GM12892 (cell line): ENCODE measurements at regions not wholly inside any gene's neighbourhood (a gene's known extent, or its start where the extent isn't known, plus 50 kb on each side); places are given as distances from the start of the nearest gene placed in this dataset.

ENCODE experiments used
- DNase-seq: peaks from one replicate; pipeline ENCODE4 v3.0.0; 2011; ENCODE audit not compliant: insufficient read length
- FAIRE-seq: peaks from 2 replicates; lab custom pipeline; 2011; peaks lifted over from hg19 to GRCh38; lab: Jason Lieb, UNC
- POLR2A ChIP-seq: IDR thresholded peaks from 2 replicates; pipeline ENCODE4 v1.6.1; 2011; ENCODE audit warnings: low read depth, low read length, control low read depth
- POLR2AphosphoS5 ChIP-seq: IDR thresholded peaks from 2 replicates; pipeline ENCODE4 v1.6.1; 2011; ENCODE audit warnings: low read depth, low read length, control low read depth
- TAF1 ChIP-seq: IDR thresholded peaks from 2 replicates; pipeline ENCODE4 v1.6.1; 2011; ENCODE audit warnings: low read depth, mild to moderate bottlenecking, control low read depth, low read length, borderline replicate concordance

DNA sequence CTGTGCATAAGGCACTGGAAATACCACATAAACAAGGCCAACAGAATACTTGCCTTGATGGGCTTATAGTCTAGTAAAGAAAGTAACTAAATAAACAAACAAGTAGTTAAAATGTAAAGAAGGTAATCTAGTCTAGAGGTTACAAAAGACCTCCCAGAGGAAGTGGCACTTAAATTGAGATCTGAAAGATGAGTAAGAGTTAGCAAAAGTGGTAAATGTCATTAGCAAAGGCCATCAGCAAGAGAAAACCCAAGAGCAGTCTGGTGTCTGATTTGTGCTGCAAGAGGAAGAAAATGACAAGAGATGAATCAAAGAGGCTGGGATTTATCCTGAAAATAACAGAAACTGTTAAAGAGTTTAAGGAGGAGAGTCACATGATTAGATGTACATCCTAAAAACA, 96.6 kb upstream of the SMLR1 start:
- DNase-seq (no peak), FAIRE-seq (no peak)
- TF ChIP-seq POLR2AphosphoS5 (no peak), POLR2A (no peak), TAF1 (no peak)

DNA sequence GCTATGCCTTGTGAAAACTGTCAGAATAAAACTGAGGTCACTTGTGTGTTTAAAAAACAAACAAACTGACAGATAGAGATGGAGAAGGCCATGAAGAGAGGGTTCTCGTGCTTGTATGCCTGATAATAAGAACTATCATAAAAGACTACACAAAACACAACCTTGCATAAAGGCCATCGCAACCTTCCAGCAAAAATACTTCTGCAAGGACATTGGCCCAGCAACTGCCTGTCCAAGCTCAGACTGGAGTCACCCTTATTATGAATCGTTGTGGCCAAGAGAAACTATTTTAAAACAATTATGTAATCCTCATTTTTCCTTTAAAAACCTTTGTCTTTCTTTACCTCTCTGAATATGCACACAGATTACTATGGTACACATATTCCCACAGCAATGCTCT, 93.0 kb upstream of the SMLR1 start:
- FAIRE-seq (no peak), DNase-seq (no peak)
- TF ChIP-seq POLR2AphosphoS5 (no peak), POLR2A (no peak)

DNA sequence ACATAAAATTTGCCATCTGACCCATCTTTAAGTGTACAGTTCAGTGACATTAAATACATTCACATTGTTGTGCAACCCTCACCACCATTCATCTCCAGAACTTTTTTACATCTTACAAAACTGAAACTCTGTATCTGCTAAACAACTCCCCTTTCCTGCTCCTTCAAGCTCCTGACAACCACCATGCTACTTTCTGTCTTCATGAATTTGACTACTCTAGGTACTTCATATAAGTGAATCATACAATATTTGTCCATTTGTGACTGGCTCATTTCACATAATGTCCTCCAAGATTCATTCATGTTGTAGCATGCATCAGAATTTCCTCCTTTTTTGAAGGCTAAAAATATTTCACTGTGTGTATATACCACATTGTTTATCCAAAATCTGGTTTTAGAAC, 86.9 kb upstream of the SMLR1 start:
- TF ChIP-seq POLR2AphosphoS5 (no peak), TAF1 (no peak), POLR2A (no peak)
- FAIRE-seq (no peak), DNase-seq (no peak)

DNA sequence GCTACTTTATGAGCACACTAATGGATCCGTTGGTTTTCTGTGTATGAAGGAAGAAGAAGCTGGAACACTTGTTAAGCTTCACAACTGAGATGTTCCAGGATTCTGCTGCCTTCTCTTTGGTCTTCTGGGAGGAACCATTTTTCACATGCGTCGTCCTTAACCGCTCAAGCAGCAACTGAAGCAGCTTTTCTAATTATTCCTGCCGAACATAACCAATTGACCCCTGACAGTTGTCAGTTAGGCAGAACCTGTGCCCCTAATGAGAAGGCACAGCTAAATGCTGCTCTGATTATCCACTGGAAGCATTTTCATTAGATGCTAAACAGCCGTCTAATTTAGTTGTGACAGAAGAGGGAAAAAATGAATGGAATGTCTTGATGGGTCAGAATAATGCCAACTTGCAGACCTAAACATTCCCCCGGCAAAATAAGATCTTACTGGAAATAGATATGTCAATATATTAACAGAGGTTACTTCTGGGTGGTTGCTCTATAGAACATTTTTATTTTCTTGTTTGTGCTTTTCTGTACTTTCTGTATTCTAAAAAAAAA, 85.0 kb upstream of the SMLR1 start:
- FAIRE-seq (no peak), DNase-seq (no peak)
- no peak for TF ChIP-seq POLR2AphosphoS5
- TF ChIP-seq TAF1 = no peak
- no peak for TF ChIP-seq POLR2A

DNA sequence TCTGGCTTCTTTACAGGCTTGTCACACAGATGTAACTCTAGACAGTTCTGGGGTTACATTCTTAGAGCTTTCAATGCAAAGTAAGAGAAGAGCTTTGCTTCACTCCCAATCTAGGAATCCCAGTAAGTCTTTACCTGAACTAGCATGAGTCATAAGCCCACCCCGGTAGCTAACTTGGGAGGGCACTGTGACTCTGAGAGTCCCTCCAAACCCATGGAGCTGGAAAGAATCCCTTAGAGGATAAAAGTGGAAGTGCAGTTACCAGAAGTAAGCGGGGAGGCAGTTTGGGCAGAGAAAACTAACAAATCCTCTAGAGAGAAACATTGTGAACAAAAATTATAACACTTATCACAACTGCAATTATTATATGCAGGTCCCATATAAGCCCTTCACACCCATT, 84.0 kb upstream of the SMLR1 start:
- TF ChIP-seq TAF1 = no peak
- no peak for TF ChIP-seq POLR2A
- no peak for TF ChIP-seq POLR2AphosphoS5
- FAIRE-seq (no peak), DNase-seq (no peak)

DNA sequence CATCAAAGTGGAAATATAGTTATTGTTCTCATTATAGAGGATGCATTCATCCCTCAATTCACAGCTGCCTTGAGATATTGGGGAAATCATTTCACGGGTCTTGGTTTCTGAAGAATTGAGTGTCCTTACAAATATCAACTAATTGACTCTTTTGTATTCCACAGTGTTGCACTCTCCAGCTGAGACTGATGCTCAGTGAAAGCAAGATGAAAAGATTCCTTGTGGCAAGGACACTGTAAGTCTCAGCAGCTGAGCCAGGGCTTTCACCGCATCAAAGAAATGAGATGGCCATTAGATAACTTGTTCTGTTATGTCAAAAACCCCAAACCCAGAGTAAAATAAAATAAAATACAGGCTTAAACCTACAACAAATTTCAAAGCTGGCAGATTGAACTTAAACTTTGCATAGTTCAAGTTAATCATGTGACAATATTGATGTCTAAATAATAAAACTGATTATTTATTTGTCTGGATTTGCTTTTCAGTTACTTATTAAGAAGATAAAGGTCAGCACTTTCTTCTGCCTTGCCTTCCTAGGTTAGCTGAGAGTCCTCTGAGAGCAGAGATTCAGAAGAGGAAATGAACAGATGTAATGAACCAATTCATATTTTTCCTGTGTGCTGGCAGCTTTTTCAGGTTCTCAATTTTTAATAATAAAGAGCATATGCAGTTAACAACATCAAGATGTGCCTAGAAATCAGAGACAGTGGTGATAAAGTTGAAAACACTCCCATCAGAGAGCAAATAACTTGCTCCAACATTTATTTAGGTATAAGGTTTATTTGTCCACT, 82.4 kb upstream of the SMLR1 start:
- DNase-seq (no peak), FAIRE-seq (no peak)
- TF ChIP-seq POLR2AphosphoS5 (no peak), POLR2A (no peak), TAF1 (no peak)

DNA sequence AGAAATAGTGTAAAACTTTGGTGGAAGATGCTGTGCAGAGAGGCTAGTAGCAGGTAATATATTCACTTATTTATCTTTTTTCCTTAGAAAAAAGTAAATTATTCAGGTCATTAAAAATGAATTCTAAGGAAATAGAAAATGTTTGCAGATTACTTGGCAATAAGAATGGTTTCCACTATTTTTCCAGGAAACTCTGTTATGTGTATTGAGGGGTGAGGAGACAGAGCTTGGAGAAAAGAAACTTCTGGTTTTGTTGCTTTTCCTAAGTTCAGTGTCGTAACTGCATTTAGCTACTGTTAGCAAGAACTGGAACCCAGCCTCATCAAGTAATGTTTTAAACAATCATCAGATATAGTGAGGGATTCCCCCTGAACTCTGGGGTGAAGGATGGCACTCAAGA, 79.2 kb upstream of the SMLR1 start:
- TF ChIP-seq POLR2A = no peak
- no peak for TF ChIP-seq POLR2AphosphoS5
- TF ChIP-seq TAF1 = no peak
- DNase-seq (no peak), FAIRE-seq (no peak)

DNA sequence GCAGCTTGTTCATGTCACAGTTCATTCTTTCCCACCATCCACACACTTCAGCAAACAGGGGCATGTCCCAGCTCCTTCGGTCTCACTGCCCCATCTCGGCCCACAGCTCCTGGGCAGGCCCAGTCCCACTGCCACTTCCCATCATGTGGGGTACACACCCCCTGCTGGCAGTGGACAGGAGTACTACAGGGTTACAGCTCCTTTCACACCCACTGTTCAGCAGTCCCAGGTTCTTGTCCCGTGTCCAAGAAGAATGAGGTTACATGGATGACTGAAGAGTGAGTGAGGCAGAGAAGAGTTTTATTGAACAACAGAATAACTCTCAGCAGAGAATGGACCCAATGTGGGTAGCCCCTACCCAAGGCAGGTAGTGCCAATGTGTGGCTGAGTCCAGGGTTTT, 77.8 kb upstream of the SMLR1 start:
- no peak for FAIRE-seq
- DNase-seq = no peak

DNA sequence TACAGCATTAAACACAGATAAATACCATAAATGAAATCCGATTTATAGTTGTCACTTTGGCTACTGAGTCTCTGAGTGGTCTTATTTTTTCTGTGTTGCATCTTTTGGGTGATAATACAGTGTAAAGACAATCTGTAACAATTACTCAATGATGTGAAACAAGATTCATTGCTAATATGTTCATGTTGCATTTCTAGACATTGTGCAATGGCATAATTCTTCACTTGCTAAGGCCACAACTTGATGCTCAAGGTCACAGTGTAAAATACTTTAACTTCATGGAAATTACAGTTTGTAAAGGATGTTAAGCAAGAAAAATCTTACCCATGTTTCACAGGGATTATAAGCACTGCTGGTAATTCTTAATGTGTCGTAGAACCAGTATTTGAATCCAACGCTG, 74.9 kb upstream of the SMLR1 start:
- FAIRE-seq = no peak
- no peak for DNase-seq
- TF ChIP-seq TAF1 (no peak), POLR2AphosphoS5 (no peak), POLR2A (no peak)

More for the DNA sequence above, 77.8 kb upstream of the SMLR1 start:
- TF ChIP-seq POLR2A = no peak
- TF ChIP-seq TAF1 = no peak
- TF ChIP-seq POLR2AphosphoS5 = no peak

DNA sequence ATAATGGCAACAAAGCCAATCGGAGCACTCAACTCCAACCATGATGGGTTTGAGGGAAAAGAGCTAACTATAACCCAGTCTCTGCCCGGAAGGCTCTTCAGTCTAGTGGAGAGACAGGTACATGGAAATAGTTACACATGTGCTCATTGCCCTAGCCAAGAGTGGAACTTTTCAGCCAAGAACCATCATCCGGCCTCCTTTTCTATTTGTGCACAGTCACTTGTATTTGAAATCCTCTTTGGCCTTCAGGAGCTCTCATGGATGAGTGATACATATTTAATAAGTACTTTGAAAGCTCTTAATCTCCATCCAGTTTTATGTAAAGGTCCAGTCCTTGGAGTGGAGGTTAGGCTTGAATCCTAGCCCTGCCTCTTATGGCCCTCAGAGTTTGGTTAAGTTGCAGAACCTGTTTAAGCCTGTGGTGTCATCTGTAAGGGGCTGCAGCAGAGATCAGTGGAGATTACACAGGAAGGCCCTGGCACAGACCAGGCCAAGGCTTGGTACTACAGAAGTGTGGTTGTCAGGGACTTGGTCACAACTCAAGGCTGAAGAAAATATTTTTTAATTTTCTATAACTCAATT, 72.3 kb upstream of the SMLR1 start:
- TF ChIP-seq TAF1 (no peak), POLR2A (no peak), POLR2AphosphoS5 (no peak)
- FAIRE-seq (no peak), DNase-seq (no peak)

DNA sequence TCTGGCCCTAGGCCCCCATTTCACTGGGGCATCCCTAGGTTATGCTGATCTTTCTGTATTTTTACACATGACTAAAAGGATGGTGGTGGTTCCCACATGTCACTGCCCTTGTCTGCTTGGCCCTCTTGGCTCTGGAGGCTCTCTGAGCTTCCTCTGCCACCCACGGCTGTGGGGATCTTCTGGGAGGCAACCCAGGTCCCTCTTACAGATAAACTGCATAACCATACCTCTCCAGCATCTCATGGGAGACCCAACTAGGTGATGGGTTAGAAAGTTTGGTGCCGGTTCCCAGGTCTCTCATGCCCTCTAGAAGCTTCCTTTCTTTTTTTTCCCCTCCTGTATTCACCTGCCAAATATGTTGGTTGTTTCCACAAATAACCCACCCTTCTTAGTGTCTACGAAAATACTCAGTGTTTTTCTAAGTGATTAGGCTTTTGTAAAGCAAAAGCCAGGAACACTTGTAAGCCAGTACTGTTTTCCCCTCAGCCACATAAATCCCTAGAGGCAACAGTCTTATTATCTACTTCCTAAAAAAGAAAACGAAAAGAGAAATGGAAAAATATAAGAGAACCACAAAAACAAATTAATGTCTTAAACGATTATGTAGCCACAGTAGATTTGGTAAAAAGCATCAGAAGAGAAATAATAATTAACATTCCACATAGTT, 71.7 kb upstream of the SMLR1 start:
- TF ChIP-seq TAF1 (no peak), POLR2A (no peak)
- no peak for FAIRE-seq
- DNase-seq = no peak

DNA sequence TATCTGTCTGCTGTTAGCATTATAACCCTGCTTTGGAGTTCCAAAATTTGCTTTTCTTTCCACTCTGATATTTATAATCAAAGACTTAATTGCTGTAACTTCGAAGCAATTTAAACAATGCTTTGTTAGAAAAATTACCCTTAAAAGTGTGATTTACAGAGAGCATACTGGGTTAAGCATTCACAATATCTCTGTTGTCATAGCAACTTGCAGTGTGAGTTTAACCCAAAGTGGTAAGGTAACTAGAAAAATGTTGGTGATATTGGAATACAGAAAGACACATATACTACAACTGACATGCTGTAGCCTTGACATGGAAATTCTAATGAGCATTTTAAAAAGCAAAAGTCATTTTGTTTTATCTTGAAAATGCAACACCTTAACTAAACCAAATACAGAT, 70.4 kb upstream of the SMLR1 start:
- DNase-seq (no peak), FAIRE-seq (no peak)
- TF ChIP-seq POLR2AphosphoS5 (no peak), TAF1 (no peak), POLR2A (no peak)
